CD14-positive monocyte (primary cell): ENCODE measurements at regions not wholly inside any gene's neighbourhood (a gene's known extent, or its start where the extent isn't known, plus 50 kb on each side); places are given as distances from the start of the nearest gene placed in this dataset.

ENCODE experiments used
- DNase-seq, 3 donors: peaks; one replicate each; pipeline ENCODE4 v3.0.0-alpha.2; 2011 to 2022
- H2AFZ ChIP-seq: 2 replicates; pipeline ENCODE4 v1.6.0; 2012; ENCODE audit warnings: mild to moderate bottlenecking, low read depth, low read length, inconsistent platforms; ENCODE audit not compliant: insufficient read depth, poor library complexity, severe bottlenecking
- H3K27ac ChIP-seq, 2 donors: 1 replicate in 1 of 2; 2 replicates in 1 of 2; pipeline ENCODE4 v1.5.1; 2012 to 2013; ENCODE audit warnings: low read length in 2 of 2, control low read depth in 1 of 2, inconsistent platforms in 1 of 2, low read depth in 1 of 2, mild to moderate bottlenecking in 1 of 2
- H3K27me3 ChIP-seq, 2 donors: one replicate each; pipeline versions ENCODE4 v1.6.0 to v1.6.1; 2011 to 2013; ENCODE audit warnings: low read length in 2 of 2; ENCODE audit not compliant: control insufficient read depth in 2 of 2, insufficient read depth in 2 of 2
- H3K36me3 ChIP-seq, 2 donors: replicated peaks in 1 of 2; 1 replicate in 1 of 2; 2 replicates in 1 of 2; pipeline versions ENCODE4 v1.5.1 to v1.6.1; 2012 to 2013; ENCODE audit warnings: low read length in 2 of 2, control low read depth in 1 of 2, inconsistent platforms in 1 of 2, mild to moderate bottlenecking in 1 of 2; ENCODE audit not compliant: insufficient read depth in 2 of 2, control insufficient read depth in 1 of 2
- H3K4me1 ChIP-seq, 2 donors: 1 replicate in 1 of 2; 2 replicates in 1 of 2; pipeline versions ENCODE4 v1.5.1 to v1.6.1; 2012 to 2013; ENCODE audit warnings: low read length in 2 of 2, control low read depth in 1 of 2, inconsistent platforms in 1 of 2, mild to moderate bottlenecking in 1 of 2, moderate library complexity in 1 of 2; ENCODE audit not compliant: insufficient read depth in 2 of 2, control insufficient read depth in 1 of 2
- H3K4me2 ChIP-seq: replicated peaks from 2 replicates; pipeline ENCODE3; 2012; ENCODE audit warnings: low read length, moderate library complexity, mild to moderate bottlenecking; ENCODE audit not compliant: poor library complexity, severe bottlenecking; ENCODE audit errors: extremely low read depth
- H3K4me3 ChIP-seq, 3 experiments: fragments of 200-600 bp in 1 of 3; sonication (generic) in 1 of 3; replicated peaks in 1 of 3; 1 replicate in 2 of 3; 2 replicates in 1 of 3; pipeline ENCODE4 v1.5.1; 2011 to 2013; ENCODE audit warnings: low read length in 3 of 3, mild to moderate bottlenecking in 3 of 3, control low read depth in 2 of 3, low read depth in 2 of 3, inconsistent platforms in 1 of 3, moderate library complexity in 1 of 3
- H3K79me2 ChIP-seq: 2 replicates; pipeline ENCODE4 v1.6.0; 2012; ENCODE audit warnings: mild to moderate bottlenecking, control low read depth, inconsistent platforms, low read length, moderate library complexity; ENCODE audit not compliant: insufficient read depth
- H3K9ac ChIP-seq: 2 replicates; pipeline ENCODE4 v1.6.0; 2017; ENCODE audit warnings: low read length, mild to moderate bottlenecking; ENCODE audit not compliant: insufficient read depth, poor library complexity, severe bottlenecking
- H3K9me3 ChIP-seq, 2 donors: replicated peaks in 1 of 2; 1 replicate in 1 of 2; 2 replicates in 1 of 2; pipeline versions ENCODE4 v1.5.1 to v1.6.1; 2012 to 2013; ENCODE audit warnings: low read length in 2 of 2, control low read depth in 1 of 2; ENCODE audit not compliant: control insufficient read depth in 1 of 2, insufficient read depth in 1 of 2
- H4K20me1 ChIP-seq: 2 replicates; pipeline ENCODE4 v1.6.0; 2012; ENCODE audit warnings: mild to moderate bottlenecking, low read length, control low read depth, moderate library complexity; ENCODE audit not compliant: insufficient read depth
- H3K27ac Mint-ChIP-seq, 7 donors: one replicate each; pipeline ENCODE4 v1.8.0; 2020; ENCODE audit warnings: mild to moderate bottlenecking in 7 of 7, mixed read lengths in 7 of 7, moderate library complexity in 6 of 7, inconsistent platforms in 2 of 7
- H3K27me3 Mint-ChIP-seq, 3 donors: one replicate each; pipeline ENCODE4 v1.8.0; 2021 to 2022; ENCODE audit warnings: low read depth in 3 of 3, mild to moderate bottlenecking in 3 of 3, mixed read lengths in 3 of 3, moderate library complexity in 3 of 3, inconsistent platforms in 1 of 3
- H3K36me3 Mint-ChIP-seq, 2 donors: one replicate each; pipeline ENCODE4 v1.8.0; 2020; ENCODE audit warnings: mixed read lengths in 2 of 2, inconsistent platforms in 1 of 2, mild to moderate bottlenecking in 1 of 2
- H3K4me1 Mint-ChIP-seq: one replicate; pipeline ENCODE4 v1.8.0; 2020; ENCODE audit warnings: mild to moderate bottlenecking, mixed read lengths
- H3K4me3 Mint-ChIP-seq, 2 donors: one replicate each; pipeline ENCODE4 v1.8.0; 2020; ENCODE audit warnings: mild to moderate bottlenecking in 2 of 2, mixed read lengths in 2 of 2, moderate library complexity in 1 of 2
- H3K9me3 Mint-ChIP-seq, 7 donors: one replicate each; pipeline ENCODE4 v1.8.0; 2020 to 2022; ENCODE audit warnings: mixed read lengths in 7 of 7, mild to moderate bottlenecking in 6 of 7, moderate library complexity in 6 of 7, inconsistent platforms in 2 of 7
- CTCF ChIP-seq: fragments of 200-600 bp; IDR thresholded peaks from one replicate; pipeline ENCODE4 v1.8.0; 2022; ENCODE audit warnings: antibody characterized with exemption, mild to moderate bottlenecking
- WGBS: methylation state at CpG from one replicate; pipeline ENCODE4 v1.1.5; 2013; ENCODE audit warnings: missing lambda C conversion rate; ENCODE audit not compliant: insufficient coverage; 5-methylcytosine and 5-hydroxymethylcytosine counted together
- intact Hi-C, 2 donors: fragments of 100-400 bp; cut with micrococcal nuclease; formaldehyde crosslinking; loops; one replicate each; pipeline versions ENCODE4 v1.15.0 to v1.15.1; 2023

GRCh38 chr2:147100406-147101035 lies 744.3 kb upstream of the ACVR2A start:
- Histone ChIP-seq H3K4me3 (no peak overlapping the region), H3K4me2 (no peak overlapping the region), H4K20me1 (no peaks in the 10 kb centered on the region), H3K27me3 (no peaks in the 10 kb centered on the region), H3K79me2 (no peaks in the 10 kb centered on the region), H3K9ac (no peak overlapping the region), H3K27ac (no peak overlapping the region), H3K4me1 (no peaks in the 10 kb centered on the region), H2AFZ (no peak overlapping the region), H3K36me3 (no peaks in the 10 kb centered on the region), H3K9me3 (no peaks in the 10 kb centered on the region)
- no peaks in the 10 kb centered on the region for H3K27me3 Mint-ChIP-seq
- H3K36me3 Mint-ChIP-seq: no peaks in the 10 kb centered on the region
- no peak overlapping the region for H3K27ac Mint-ChIP-seq
- H3K9me3 Mint-ChIP-seq: peaks cover 0 to 4% (median 1%) of the 10 kb centered on the region in 7 donors
- DNase-seq: no peak
- no peaks in the 10 kb centered on the region for H3K4me1 Mint-ChIP-seq
- H3K4me3 Mint-ChIP-seq: no peak overlapping the region
- intact Hi-C loops: no loop called here
- TF ChIP-seq CTCF: no peak

- no peak overlapping the region for H3K4me3 Mint-ChIP-seq
- TF ChIP-seq CTCF: no peak
- H3K4me1 Mint-ChIP-seq: no peaks in the 10 kb centered on the region
- Histone ChIP-seq H4K20me1 (no peaks in the 10 kb centered on the region), H3K4me3 (no peak overlapping the region), H3K27ac (no peak overlapping the region), H3K79me2 (no peaks in the 10 kb centered on the region), H3K9ac (no peak overlapping the region), H3K9me3 (no peaks in the 10 kb centered on the region), H3K27me3 (no peaks in the 10 kb centered on the region), H3K4me2 (no peak overlapping the region), H3K36me3 (no peaks in the 10 kb centered on the region), H3K4me1 (no peaks in the 10 kb centered on the region), H2AFZ (no peak overlapping the region)
- intact Hi-C loops: no loop called here
- no peaks in the 10 kb centered on the region for H3K27me3 Mint-ChIP-seq
- no peak overlapping the region for H3K27ac Mint-ChIP-seq
- H3K9me3 Mint-ChIP-seq: peaks cover 0 to 5% (median 1%) of the 10 kb centered on the region in 7 donors
- no peaks in the 10 kb centered on the region for H3K36me3 Mint-ChIP-seq
- no peak for DNase-seq
- WGBS: 90% methylated on average over 1 of the region's 2 CpGs
Measured at GRCh38 chr2:147099845-147100244, 745.0 kb upstream of the ACVR2A start.
